GM19099 (cell line): ENCODE measurements at regions not wholly inside any gene's neighbourhood (a gene's known extent, or its start where the extent isn't known, plus 50 kb on each side); places are given as distances from the start of the nearest gene placed in this dataset.

ENCODE experiments used
- POLR2A ChIP-seq: IDR thresholded peaks from 3 replicates; pipeline ENCODE4 v1.6.1; 2011; ENCODE audit warnings: low read depth; ENCODE audit not compliant: insufficient read length; ENCODE audit errors: extremely low read depth

DNA sequence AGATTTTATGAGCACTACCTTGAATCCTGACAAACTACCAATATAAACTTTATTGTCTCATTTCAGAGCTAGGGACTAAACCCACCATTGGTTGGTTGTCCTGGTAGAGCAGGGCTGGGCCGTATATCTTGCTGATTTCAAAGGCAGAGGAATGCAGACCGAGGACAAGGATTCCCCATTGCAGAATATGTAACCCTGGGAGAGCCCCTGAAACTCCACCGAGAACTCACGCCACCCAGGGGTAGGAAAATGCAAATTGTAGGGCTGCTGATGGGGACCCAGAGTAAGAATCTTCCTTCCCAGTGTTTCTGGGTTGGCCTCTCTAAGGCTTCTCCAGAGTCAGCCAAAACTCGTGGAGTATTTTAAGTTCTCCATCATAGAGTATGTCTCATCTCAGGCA, 235.3 kb downstream of the ABHD5 start:
- TF ChIP-seq POLR2A: no peak

DNA sequence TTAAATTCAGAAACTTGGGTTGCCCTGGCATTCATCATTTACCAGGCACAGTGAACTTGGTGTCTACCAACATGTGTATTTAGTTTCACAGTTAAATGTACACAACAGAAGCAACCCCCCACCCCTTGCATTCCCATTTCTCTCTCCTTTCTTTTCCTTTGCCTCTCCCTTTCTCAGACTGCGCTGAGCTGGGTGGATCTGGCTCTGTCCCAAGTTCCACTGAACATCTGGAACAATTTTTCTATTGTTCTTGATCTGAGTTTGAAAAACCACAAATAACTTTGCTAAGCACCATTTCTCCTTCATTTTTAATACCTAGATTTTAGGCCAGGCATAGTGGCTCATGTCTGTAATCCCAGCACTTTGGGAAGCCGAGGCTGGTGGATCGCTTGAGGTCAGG, 242.2 kb downstream of the ABHD5 start:
- TF ChIP-seq POLR2A: no peak

DNA sequence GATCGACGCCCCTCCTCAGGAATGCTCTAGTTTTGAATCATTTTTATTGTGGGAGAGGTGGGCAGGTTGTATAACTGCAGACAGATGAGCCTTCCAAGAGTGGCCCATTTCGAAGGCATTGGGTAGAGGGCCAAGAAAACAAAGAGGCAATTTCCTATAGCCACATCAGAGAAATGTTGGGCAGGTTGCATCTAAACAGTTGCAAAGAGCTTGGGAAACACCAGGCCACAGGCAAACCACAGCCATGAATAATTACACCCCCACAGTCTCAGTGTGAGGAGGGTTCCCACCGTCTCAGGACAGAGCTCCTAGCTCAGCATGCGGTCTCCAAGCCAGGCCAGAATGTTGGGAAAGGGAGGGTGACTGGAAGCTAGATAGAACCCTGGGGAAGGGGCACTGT, 257.3 kb downstream of the ABHD5 start:
- TF ChIP-seq POLR2A: no peak

DNA sequence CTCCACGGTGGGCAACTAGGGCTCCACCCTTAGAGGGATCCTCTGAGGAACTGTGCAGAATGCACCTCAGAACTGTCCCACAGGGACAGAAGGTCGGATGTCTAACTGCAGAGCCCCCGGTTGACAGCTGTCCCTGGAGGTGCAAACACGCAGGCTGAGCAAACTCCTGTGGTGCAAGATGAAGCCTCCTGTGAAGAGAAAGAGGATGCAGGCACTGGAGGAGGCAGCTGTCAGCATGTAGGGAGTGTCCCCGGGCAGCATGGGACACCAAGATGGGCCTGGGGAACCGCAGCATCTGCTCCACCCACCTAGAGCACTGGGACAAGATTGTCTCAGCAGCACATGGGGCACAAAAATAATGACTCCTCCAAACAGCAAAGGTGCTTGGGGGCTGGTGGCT, 258.9 kb downstream of the ABHD5 start:
- no peak for TF ChIP-seq POLR2A

DNA sequence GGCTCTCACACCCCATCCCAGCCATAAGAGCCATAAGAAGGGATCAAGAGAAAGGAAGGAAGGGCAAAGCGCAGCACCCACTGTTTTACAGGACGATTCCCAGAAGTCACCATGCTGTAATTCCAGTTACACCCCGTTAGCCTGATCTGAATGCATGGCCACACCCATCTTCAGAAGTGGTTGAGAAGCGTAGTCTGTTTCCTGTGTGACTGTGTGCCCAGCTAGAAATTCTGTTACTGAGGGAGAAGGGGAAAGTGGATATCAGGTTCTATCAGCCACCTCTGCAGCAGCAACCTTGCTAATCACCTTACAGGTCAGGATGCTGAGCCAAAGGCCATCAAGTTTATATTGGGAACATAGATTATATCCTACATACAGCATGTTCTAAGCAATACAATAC, 260.0 kb downstream of the ABHD5 start:
- no peak for TF ChIP-seq POLR2A

DNA sequence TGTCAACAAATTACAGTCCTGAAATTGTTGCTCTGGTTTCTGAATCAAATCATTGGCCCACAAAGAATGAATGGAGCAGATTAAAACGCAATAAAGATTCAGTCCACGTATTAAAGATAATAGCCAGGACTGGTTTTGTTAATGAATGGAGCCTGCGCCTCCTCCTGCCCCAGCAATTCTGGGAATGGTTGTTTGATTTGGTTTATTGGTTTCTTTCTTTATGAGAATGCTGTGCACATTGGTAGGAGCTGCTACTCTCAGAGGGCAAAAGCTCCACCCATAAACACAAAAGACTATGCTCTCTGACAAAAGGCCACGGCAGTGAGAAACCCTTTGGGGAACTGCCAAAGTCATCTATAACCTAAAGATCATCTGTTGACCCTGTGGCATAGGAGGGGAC, 261.1 kb downstream of the ABHD5 start:
- no peak for TF ChIP-seq POLR2A

DNA sequence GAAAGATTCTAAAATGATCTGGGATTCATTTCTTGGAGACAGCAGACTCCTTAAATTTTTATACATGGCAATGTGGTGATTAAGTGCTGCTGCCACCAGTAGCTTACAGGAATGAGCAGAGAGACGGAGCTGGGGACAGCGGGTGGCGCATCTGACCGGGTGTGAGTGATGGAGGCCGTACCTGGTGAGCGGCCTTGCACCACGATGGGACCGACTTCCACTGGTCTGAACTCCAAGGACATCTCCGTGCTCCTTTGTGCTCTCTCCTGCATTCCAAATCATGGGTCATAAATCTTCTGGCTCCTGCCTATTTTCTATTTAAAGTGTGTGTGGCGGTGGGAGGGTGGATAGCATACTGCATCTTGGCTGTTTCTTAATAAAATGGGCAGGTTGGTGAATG, 262.6 kb downstream of the ABHD5 start:
- no peak for TF ChIP-seq POLR2A

DNA sequence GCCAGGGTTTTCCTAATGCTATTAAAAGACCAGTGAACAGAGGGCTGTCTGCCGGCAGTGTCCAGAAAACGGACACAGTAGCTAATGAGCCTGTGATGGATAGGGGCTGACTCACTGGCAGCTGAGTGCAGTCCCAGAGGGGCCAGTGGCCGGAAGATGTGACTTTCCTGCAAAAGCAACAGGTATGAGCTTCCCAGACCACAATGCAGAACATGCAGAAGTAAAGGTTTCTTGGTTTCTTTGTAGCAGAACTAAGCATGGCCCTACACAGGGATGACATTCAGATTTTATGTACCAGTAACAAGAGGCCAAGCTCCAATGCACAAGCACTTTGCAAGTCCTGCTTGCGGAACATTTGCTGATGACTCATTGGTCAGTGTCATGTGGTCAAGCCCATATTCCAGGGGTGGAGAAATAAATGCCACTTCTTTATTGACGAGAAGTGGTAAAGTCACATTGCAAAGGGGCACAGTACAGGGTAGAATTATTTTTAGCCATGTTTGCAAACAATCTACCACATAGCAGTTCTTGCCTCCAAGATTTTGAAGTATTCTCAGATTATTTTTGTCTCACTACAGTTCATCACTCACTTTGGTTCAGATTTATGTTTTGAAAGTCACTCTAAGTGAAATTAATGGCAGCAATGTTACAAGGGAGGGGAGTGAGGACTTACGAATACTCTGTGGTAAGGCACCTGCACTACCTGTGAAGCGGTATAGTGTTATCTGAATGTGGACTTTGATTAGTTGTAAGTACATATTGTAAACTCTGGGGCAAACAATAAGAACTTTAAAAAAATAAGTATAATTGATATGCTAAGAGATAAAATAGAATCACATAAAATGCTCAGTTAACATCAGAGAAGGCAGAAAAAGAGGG, 263.3 kb downstream of the ABHD5 start:
- TF ChIP-seq POLR2A: no peak

DNA sequence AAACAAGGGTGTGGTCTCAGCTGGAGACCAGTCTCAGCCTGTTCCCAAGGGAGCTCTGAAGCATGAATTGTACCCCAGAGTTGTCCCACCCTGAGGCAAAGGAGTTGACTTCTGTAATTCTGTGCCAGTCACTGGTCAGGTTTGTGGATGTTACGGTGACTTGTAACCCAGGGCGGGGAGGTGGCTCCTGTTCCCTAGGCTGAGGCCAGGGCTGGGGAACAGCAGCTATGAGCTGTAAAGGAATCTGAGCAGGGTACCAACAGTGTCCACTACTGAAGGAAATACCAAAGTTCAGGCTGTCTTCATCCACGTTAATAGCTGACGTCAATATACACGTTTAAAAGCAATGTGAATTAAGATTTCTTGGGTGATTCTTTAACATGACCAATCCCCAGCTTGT, 266.2 kb downstream of the ABHD5 start:
- TF ChIP-seq POLR2A: no peak

DNA sequence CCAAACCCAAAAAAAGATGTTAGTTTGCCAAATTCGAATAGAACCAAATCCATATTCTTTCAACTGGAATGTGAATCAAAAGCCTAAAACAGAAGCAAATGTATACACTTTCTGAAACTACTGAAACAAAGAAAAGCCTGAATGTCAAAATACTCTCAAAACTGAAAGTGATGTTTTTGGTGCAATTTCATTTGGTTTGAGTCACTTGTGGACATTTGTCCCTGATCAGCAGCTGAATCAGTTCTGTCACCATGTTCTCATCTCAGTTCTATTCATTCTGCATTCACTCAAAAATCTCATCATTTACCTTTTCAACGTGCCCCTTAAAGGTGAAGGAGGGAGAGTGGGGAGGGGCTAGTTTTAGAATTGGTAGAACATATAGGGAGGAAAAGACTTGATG, 266.8 kb downstream of the ABHD5 start:
- TF ChIP-seq POLR2A: no peak

DNA sequence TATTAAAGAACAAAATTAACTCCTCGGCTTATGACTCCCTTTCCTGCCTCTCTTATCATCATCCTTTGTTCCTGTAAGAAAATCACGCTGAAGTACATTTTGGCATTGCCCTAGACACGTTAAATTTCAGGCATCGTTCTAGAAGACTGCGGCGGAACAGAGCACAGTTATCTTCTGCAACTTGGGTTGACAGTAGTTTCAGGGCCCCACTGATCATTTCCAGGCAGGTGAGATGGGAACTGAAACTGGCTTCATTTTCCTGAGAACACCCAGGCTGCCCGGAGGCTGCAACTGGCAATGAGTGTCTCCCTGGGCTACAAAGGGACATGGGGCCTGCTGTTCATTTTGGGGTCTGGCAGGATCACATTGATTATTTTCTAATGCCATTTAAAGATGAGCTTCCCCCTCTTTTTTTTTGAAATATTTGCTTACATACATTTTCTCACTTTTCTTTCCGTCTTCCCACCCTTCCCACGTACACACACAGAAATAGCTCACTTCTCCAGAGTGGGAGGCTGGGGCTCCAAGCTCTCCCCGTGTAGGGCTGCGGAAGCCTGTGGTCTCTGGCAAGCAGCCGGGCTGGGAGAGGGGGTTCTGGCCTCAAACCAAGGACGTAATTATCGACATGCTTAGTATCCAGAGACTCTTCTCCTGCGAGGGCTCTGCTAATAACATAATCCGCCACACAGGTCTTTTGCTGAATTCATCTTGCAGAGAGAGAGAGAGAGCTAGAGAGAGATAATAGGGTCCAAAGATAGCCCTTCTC, 267.4 kb downstream of the ABHD5 start:
- no peak for TF ChIP-seq POLR2A

DNA sequence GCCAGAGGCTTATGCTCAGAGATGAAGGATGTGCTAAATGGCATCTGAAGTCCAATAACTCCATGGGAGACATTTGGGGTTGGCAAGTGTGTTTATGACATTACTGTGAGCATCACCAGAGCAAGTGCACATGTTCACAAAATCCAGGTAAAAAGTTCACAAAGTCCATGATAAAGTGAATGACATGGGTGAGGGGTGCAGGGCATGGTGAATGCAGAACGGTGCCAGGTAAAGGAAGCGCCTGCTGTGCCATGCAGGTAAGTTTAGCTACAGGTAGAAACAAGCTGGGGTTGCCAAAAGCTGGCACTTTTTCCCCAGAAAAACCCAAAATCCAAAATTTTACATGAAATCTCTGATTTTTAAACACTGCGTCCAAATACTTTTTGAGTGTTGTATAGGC, 268.2 kb downstream of the ABHD5 start:
- no peak for TF ChIP-seq POLR2A

DNA sequence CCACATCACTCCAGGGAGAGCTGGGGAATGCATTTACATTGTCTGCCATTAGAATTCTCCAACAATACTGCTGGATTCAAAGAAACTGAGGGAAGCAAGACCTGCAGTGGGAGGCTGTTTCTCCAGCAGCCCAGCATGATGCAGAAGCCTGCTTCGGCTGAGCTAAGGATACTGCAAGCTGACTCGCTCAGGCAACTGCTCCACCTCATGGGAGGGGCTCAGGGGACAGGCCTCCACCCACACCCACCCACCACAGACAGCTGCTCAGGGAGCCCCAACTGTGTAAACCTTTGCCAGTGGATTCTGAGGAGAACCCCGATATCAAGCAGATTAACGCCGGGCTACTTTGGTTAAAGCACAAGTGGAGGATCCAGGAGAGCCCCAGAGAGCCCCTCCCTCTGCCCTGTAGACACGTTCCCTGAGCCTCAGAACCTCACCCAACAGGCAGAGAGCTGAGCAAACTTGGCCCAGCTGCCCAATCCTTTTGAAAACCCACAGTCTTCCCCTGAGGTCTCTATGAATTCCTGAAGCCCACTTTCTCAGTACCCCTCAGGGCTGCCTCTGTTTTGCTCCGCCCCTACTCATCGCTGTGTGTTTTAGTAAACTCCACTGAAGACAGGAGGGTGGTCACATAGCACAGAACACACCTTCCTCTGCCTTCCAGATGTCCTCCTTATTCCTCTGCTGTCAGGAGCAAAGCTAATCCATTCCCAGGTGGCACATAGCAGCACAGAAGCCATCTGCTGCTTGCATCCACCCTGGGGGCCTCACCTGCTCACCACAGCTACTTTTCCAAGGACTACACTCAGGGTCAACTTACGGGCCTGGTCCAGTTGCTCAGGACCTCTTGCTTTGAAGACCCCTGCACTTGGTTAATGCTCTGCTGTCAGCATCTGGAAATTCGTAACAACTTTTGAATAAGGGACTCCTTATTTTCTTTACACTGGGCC, 269.0 kb downstream of the ABHD5 start:
- no peak for TF ChIP-seq POLR2A

DNA sequence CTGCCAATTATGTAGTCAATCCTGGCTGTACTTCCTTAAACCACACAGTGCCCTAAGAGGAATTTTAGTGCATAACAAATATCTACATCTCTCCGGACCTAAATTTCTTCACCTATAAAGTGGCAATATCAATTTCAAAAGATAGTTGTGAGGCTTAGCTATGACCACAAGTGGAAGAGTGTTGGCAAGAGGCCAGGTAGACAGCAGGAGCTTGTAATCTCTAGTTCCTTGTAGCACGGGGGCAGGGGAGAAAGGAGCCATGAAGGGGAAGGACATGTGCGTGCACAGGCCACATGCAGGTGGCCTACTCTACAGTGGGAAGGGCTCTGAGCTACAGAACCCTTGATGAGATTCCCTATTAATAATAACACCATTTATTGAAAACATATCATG, 269.7 kb downstream of the ABHD5 start:
- TF ChIP-seq POLR2A: no peak

DNA sequence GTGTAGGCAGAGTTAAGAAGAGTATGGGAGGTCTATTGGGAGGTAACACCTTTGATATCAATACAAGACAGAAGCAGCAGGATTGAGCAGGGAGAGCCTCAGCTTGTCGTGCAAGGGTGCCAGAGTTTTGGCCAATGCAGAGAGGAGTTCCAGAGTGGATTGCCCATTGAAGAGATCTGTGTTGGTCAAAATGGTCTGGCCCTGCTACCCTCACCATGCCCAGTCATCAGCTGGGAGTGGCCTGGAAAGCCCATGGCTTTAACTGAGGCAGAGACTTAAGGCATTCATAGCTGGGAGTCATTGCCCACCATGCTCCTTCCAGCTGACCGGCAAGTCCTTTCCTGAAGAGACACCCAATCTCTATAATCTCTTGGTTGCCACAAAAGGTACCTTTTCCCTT, 271.3 kb downstream of the ABHD5 start:
- no peak for TF ChIP-seq POLR2A
